ENCODE measurements at regions not wholly inside any gene's neighbourhood (a gene's known extent, or its start where the extent isn't known, plus 50 kb on each side); places are given as distances from the start of the nearest gene placed in this dataset.

- TF ChIP-seq SPI1 (IDR thresholded peaks at IDR 0.05; ENCODE audit: borderline replicate concordance, low read depth) (no peak), GABPA (IDR thresholded peaks at IDR 0.05; ENCODE audit: low read depth) (no peak)
- DNase-seq (ENCODE audit: low read depth in 1 of 2, low spot score in 1 of 2) = peak in 1 of 2 experiments; percentile 21
- Histone ChIP-seq H3K27me3 (ENCODE audit: insufficient read depth, poor library complexity, severe bottlenecking) (no peaks in the 10 kb centered on the region), H3K4me3 (replicated peaks; ENCODE audit: insufficient read depth, low read length) (no peak overlapping the region), H3K27ac (replicated peaks) (no peak overlapping the region)
These were observed 99.4 kb downstream of the FASLG start for GRCh38 chr1:172758259-172758658.

- no peaks in the 10 kb centered on the region for H3K27me3 ChIP-seq (ENCODE audit: insufficient read depth, poor library complexity, severe bottlenecking)
- H3K27ac ChIP-seq (replicated peaks) = no peak overlapping the region
- DNase-seq (ENCODE audit: low read depth in 1 of 2, low spot score in 1 of 2) = no peak
- H3K4me3 ChIP-seq (replicated peaks; ENCODE audit: insufficient read depth, low read length) = no peak overlapping the region
- TF ChIP-seq POLR2AphosphoS5 (IDR thresholded peaks at IDR 0.05; ENCODE audit: low read depth) = no peak
- TF ChIP-seq REST (IDR thresholded peaks at IDR 0.05; ENCODE audit: insufficient replicate concordance, low read depth) = no peak
- TF ChIP-seq SPI1 (IDR thresholded peaks at IDR 0.05; ENCODE audit: borderline replicate concordance, low read depth) = no peak
These were observed 101.2 kb downstream of the FASLG start for GRCh38 chr1:172760121-172760520.

- Histone ChIP-seq H3K27ac (replicated peaks) (no peak overlapping the region), H3K4me3 (replicated peaks; ENCODE audit: insufficient read depth, low read length) (no peak overlapping the region), H3K27me3 (ENCODE audit: insufficient read depth, poor library complexity, severe bottlenecking) (no peaks in the 10 kb centered on the region)
- TF ChIP-seq REST (IDR thresholded peaks at IDR 0.05; ENCODE audit: insufficient replicate concordance, low read depth) (no peak), SPI1 (IDR thresholded peaks at IDR 0.05; ENCODE audit: borderline replicate concordance, low read depth) (no peak)
- DNase-seq (ENCODE audit: low read depth in 1 of 2, low spot score in 1 of 2) = no peak
These were observed 102.9 kb downstream of the FASLG start for GRCh38 chr1:172761581-172762486.

- DNase-seq (ENCODE audit: low read depth in 1 of 2, low spot score in 1 of 2) = no peak
- TF ChIP-seq GABPA (IDR thresholded peaks at IDR 0.05; ENCODE audit: low read depth) = no peak
- no peak for TF ChIP-seq CTCF (IDR thresholded peaks at IDR 0.05; ENCODE audit: insufficient read depth, low read length)
- no peak for TF ChIP-seq POLR2AphosphoS5 (IDR thresholded peaks at IDR 0.05; ENCODE audit: low read depth)
- no peak for TF ChIP-seq SPI1 (IDR thresholded peaks at IDR 0.05; ENCODE audit: borderline replicate concordance, low read depth)
- no peak for TF ChIP-seq REST (IDR thresholded peaks at IDR 0.05; ENCODE audit: insufficient replicate concordance, low read depth)
- no peak overlapping the region for H3K27ac ChIP-seq (replicated peaks)
- H3K27me3 ChIP-seq (ENCODE audit: insufficient read depth, poor library complexity, severe bottlenecking) = no peaks in the 10 kb centered on the region
- H3K4me3 ChIP-seq (replicated peaks; ENCODE audit: insufficient read depth, low read length) = no peak overlapping the region
These were observed 104.2 kb downstream of the FASLG start for GRCh38 chr1:172763057-172763456.
